Vagina (tissue), 2 donors: ENCODE measurements at regions not wholly inside any gene's neighbourhood (a gene's known extent, or its start where the extent isn't known, plus 50 kb on each side); places are given as distances from the start of the nearest gene placed in this dataset.

ENCODE experiments used
- DNase-seq, 2 donors: peaks; one replicate each; pipeline ENCODE4 v3.0.0-alpha.2; 2017; ENCODE audit errors: extremely low spot score in 2 of 2
- H3K27ac ChIP-seq: fragments of 200-600 bp; sonication (generic); one replicate; pipeline ENCODE4 v1.5.1; 2019
- H3K27me3 ChIP-seq: fragments of 200-600 bp; sonication (generic); one replicate; pipeline ENCODE4 v1.5.1; 2019
- H3K36me3 ChIP-seq, 2 donors: fragments of 200-600 bp; sonication (generic); one replicate each; pipeline ENCODE4 v1.5.1; 2017 to 2019
- H3K4me1 ChIP-seq: fragments of 200-600 bp; sonication (generic); one replicate; pipeline ENCODE4 v1.5.1; 2019
- H3K4me3 ChIP-seq, 2 donors: fragments of 200-600 bp; sonication (generic); 1 replicate in 1 of 2; 2 replicates in 1 of 2; pipeline ENCODE4 v1.5.1; 2016 to 2019
- H3K9me3 ChIP-seq: fragments of 200-600 bp; sonication (generic); one replicate; pipeline ENCODE4 v1.5.1; 2019
- POLR2A ChIP-seq, 2 donors: fragments of 450-650 bp; IDR thresholded peaks; one replicate each; pipeline ENCODE4 v1.6.1; 2017; ENCODE audit warnings: antibody characterized with exemption in 2 of 2, mild to moderate bottlenecking in 2 of 2, moderate library complexity in 2 of 2
- POLR2AphosphoS5 ChIP-seq, 2 donors: sonication (generic); formaldehyde crosslinking; IDR thresholded peaks; one replicate each; pipeline ENCODE4 v1.9.0; 2017; ENCODE audit warnings: antibody characterized with exemption in 2 of 2, mild to moderate bottlenecking in 2 of 2, low read depth in 1 of 2; ENCODE audit not compliant: insufficient read depth in 1 of 2
- intact Hi-C: fragments of 100-400 bp; cut with DNase I; formaldehyde crosslinking; loops from one replicate; pipeline ENCODE4 v1.15.1; 2023
- TF ChIP-seq, protein P1 (sequence below), 3 experiments: fragments of 450-650 bp in 2 of 3; fragments of 200-600 bp in 1 of 3; sonication (generic) in 1 of 3; IDR thresholded peaks; one replicate each; pipeline ENCODE4 v1.5.1; 2017 to 2019; ENCODE audit warnings: antibody characterized with exemption in 3 of 3, mild to moderate bottlenecking in 2 of 3, moderate library complexity in 2 of 3

DNA sequence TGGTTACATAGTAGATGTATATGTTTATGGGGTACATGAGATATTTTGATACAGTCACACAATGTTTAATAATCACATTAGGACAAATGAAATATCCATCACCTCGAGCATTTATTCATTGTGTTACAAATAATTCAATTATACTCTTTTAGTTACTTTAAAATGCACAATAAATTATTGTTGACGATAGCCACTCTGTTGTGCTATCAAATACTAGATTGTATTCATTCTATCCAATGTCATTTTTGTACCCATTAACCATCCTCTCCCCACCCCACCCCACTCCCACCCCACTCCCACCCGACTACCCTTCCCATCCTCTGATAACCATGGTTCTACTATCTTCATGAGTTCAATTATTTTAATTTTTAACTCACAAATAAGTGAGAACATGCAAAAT, 585.4 kb downstream of the CDH26 start:
- intact Hi-C loops, result no loop called here
- no peaks in the 10 kb centered on the region for H3K36me3 ChIP-seq
- no peak for DNase-seq
- H3K4me1 ChIP-seq, result no peaks in the 10 kb centered on the region
- no peak for TF ChIP-seq POLR2AphosphoS5 (IDR thresholded peaks at IDR 0.05; ENCODE audit: insufficient read depth in 1 of 2, low read depth in 1 of 2)
- TF ChIP-seq, protein P1, sequence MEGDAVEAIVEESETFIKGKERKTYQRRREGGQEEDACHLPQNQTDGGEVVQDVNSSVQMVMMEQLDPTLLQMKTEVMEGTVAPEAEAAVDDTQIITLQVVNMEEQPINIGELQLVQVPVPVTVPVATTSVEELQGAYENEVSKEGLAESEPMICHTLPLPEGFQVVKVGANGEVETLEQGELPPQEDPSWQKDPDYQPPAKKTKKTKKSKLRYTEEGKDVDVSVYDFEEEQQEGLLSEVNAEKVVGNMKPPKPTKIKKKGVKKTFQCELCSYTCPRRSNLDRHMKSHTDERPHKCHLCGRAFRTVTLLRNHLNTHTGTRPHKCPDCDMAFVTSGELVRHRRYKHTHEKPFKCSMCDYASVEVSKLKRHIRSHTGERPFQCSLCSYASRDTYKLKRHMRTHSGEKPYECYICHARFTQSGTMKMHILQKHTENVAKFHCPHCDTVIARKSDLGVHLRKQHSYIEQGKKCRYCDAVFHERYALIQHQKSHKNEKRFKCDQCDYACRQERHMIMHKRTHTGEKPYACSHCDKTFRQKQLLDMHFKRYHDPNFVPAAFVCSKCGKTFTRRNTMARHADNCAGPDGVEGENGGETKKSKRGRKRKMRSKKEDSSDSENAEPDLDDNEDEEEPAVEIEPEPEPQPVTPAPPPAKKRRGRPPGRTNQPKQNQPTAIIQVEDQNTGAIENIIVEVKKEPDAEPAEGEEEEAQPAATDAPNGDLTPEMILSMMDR (IDR thresholded peaks at IDR 0.05), result no peak
- TF ChIP-seq POLR2A (IDR thresholded peaks at IDR 0.05), result no peak
- H3K27me3 ChIP-seq, result no peaks in the 10 kb centered on the region
- H3K4me3 ChIP-seq, result no peak overlapping the region
- H3K27ac ChIP-seq, result no peak overlapping the region
- H3K9me3 ChIP-seq, result no peaks in the 10 kb centered on the region

DNA sequence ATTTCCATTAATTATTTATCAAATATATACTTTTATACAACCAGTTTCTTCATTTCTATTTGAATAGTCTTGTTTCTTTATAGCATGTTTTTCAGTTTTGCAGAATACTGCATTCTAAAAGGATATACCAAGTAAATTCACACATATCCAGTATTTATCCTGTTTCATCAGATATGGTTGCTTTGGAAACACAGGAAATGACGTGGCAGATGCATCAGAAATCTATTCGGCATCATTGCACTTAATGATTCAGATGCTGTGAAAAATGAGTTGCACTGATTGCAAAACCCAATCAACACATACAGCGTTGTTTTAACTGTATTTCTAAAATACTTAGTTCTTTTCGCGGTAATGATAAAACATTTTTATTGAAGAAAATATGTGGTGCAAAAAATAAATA, 594.9 kb downstream of the CDH26 start:
- no peak for DNase-seq
- no peak overlapping the region for H3K27ac ChIP-seq
- intact Hi-C loops, result no loop called here

DNA sequence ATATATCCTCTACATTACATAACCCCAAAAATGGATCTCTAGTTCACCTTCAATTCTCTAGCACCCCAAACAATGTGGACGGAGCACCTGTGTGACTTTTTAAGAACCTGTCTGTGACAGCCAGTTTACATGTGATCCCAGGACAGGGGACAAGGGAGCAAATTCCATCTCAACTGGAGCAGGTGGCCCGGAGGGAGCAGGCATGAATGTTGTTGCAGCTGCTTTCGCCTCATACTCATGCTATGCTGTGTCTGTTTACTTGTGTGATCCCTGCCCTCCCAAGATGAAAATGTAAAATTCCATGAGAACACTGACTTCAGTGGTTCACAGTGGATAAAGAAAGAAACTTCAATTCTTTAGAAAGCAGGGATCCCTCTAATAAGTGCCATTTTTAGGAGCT, 600.3 kb downstream of the CDH26 start:
- H3K36me3 ChIP-seq, result no peaks in the 10 kb centered on the region
- no peak for DNase-seq
- H3K9me3 ChIP-seq, result no peaks in the 10 kb centered on the region
- TF ChIP-seq, protein P1 (IDR thresholded peaks at IDR 0.05), result no peak
- no peak for TF ChIP-seq POLR2AphosphoS5 (IDR thresholded peaks at IDR 0.05; ENCODE audit: insufficient read depth in 1 of 2, low read depth in 1 of 2)
- no peak for TF ChIP-seq POLR2A (IDR thresholded peaks at IDR 0.05)
- intact Hi-C loops, result no loop called here
- H3K4me1 ChIP-seq, result no peaks in the 10 kb centered on the region
- H3K4me3 ChIP-seq, result no peak overlapping the region
- H3K27ac ChIP-seq, result no peak overlapping the region
- H3K27me3 ChIP-seq, result no peaks in the 10 kb centered on the region

More for the DNA sequence above, 594.9 kb downstream of the CDH26 start:
- H3K4me3 ChIP-seq, result no peak overlapping the region
- TF ChIP-seq POLR2A (IDR thresholded peaks at IDR 0.05) (no peak), POLR2AphosphoS5 (IDR thresholded peaks at IDR 0.05; ENCODE audit: insufficient read depth in 1 of 2, low read depth in 1 of 2) (no peak)
- TF ChIP-seq, protein P1 (IDR thresholded peaks at IDR 0.05), result no peak
- no peaks in the 10 kb centered on the region for H3K27me3 ChIP-seq
- H3K36me3 ChIP-seq, result no peaks in the 10 kb centered on the region
- no peaks in the 10 kb centered on the region for H3K4me1 ChIP-seq
- no peaks in the 10 kb centered on the region for H3K9me3 ChIP-seq

DNA sequence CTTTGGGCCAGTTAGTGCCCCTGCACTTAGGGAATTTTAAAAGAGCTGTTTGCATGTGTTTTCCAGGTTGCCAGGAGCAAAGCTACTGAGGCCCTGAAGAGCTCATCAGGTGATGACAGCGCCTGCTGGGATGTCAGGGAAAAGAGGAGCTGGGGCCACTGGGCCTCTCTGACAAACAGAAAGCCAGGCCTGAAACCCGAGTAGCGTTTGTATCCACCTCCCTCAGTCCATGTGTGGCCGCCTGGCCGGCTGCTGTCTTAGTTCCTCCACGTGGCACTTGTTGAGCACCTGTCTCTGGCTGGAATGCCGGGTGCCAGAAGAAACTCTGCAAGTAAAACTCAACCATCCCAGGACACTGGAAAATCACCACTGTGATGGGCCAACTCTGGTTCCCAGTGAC, 601.2 kb downstream of the CDH26 start:
- Histone ChIP-seq H3K27ac (no peak overlapping the region), H3K27me3 (no peaks in the 10 kb centered on the region), H3K9me3 (no peaks in the 10 kb centered on the region), H3K4me3 (no peak overlapping the region), H3K36me3 (no peaks in the 10 kb centered on the region), H3K4me1 (no peaks in the 10 kb centered on the region)
- DNase-seq, result no peak
- intact Hi-C loops, result no loop called here
- TF ChIP-seq POLR2A (IDR thresholded peaks at IDR 0.05) (no peak), POLR2AphosphoS5 (IDR thresholded peaks at IDR 0.05; ENCODE audit: insufficient read depth in 1 of 2, low read depth in 1 of 2) (no peak)
- TF ChIP-seq, protein P1 (IDR thresholded peaks at IDR 0.05), result no peak

DNA sequence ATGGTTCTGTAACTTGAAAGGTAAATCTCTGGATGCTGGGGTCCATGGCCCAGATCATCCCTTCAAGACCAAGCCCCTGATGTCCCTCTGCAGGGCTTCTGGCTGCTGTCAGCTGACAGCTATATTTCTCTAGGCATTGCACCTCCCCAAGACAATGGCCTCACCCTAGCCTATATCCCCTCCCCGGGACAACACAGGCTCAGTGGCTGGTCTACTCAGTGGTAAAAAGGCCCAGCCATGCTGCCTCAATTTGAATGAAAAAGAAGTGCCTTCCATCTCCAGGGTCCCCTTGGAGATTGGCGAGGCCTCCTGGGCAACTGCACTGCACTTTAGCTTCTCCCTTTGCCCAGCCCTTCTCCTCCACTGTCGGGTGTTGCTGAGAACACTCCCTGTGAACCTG, 602.8 kb downstream of the CDH26 start:
- TF ChIP-seq POLR2AphosphoS5 (IDR thresholded peaks at IDR 0.05; ENCODE audit: insufficient read depth in 1 of 2, low read depth in 1 of 2) (no peak), POLR2A (IDR thresholded peaks at IDR 0.05) (no peak)
- TF ChIP-seq, protein P1 (IDR thresholded peaks at IDR 0.05), result no peak
- Histone ChIP-seq H3K27me3 (no peaks in the 10 kb centered on the region), H3K9me3 (no peaks in the 10 kb centered on the region), H3K27ac (no peak overlapping the region), H3K36me3 (no peaks in the 10 kb centered on the region), H3K4me3 (no peak overlapping the region), H3K4me1 (no peaks in the 10 kb centered on the region)
- intact Hi-C loops, result no loop called here
- no peak for DNase-seq
